SK-N-SH (cell line): ENCODE measurements at regions not wholly inside any gene's neighbourhood (a gene's known extent, or its start where the extent isn't known, plus 50 kb on each side); places are given as distances from the start of the nearest gene placed in this dataset.

ENCODE experiments used
- CTCF ChIA-PET: fragments of 300-600, 350-600 bp; formaldehyde crosslinking; extraction: SDS; loops from one replicate; lab custom pipeline; 2021; lab: Yijun Ruan, JAX
- POLR2A ChIA-PET: fragments of 350-600 bp; sonication (Branson Sonifier 250); formaldehyde crosslinking; extraction: SDS; loops from one replicate; lab custom pipeline; 2020; ENCODE audit warnings: antibody characterized with exemption, inconsistent platforms; lab: Yijun Ruan, JAX
- DNase-seq: peaks from one replicate; pipeline ENCODE4 v3.0.0; 2012
- H2AFZ ChIP-seq: fragments of 200-600 bp; sonication (generic); 2 replicates; pipeline ENCODE4 v1.8.1; 2016; ENCODE audit warnings: antibody characterized with exemption, mild to moderate bottlenecking, low read depth
- H3F3A ChIP-seq: fragments of 200-600 bp; sonication (generic); replicated peaks from 2 replicates; pipeline ENCODE3; 2016; ENCODE audit warnings: antibody characterized with exemption, mild to moderate bottlenecking; ENCODE audit not compliant: insufficient read depth
- H3K27ac ChIP-seq, 2 experiments: fragments of 200-500 bp in 1 of 2; fragments of 200-600 bp in 1 of 2; sonication (Bioruptor generic) in 1 of 2; sonication (generic), shearing (Covaris generic) in 1 of 2; 2 replicates each; pipeline versions ENCODE4 v1.5.1 to v1.6.1; 2014 to 2016; ENCODE audit warnings: low read depth in 2 of 2, inconsistent platforms in 1 of 2, low read length in 1 of 2, mild to moderate bottlenecking in 1 of 2, mixed read lengths in 1 of 2
- H3K27me3 ChIP-seq: fragments of 200-600 bp; sonication (generic), shearing (Covaris generic); 2 replicates; pipeline ENCODE4 v1.6.1; 2016; ENCODE audit warnings: mixed run types; ENCODE audit not compliant: insufficient read depth
- H3K36me3 ChIP-seq, 2 experiments: fragments of 200-500 bp in 1 of 2; fragments of 200-600 bp in 1 of 2; sonication (Bioruptor generic) in 1 of 2; sonication (generic) in 1 of 2; replicated peaks in 1 of 2; 2 replicates each; pipeline versions ENCODE3 to v1.5.1; 2014 to 2016; ENCODE audit warnings: low read length in 1 of 2, mild to moderate bottlenecking in 1 of 2; ENCODE audit not compliant: insufficient read depth in 2 of 2, control insufficient read depth in 1 of 2
- H3K4me1 ChIP-seq, 2 experiments: fragments of 200-500 bp in 1 of 2; fragments of 200-600 bp in 1 of 2; sonication (Bioruptor generic) in 1 of 2; sonication (generic), shearing (Covaris generic) in 1 of 2; 2 replicates each; pipeline versions ENCODE4 v1.5.1 to v1.6.1; 2014 to 2016; ENCODE audit warnings: low read depth in 1 of 2, low read length in 1 of 2, mixed run types in 1 of 2; ENCODE audit not compliant: insufficient read depth in 2 of 2, control insufficient read depth in 1 of 2
- H3K4me2 ChIP-seq: fragments of 200-600 bp; sonication (generic), shearing (Covaris generic); 2 replicates; pipeline ENCODE4 v1.6.1; 2017; ENCODE audit warnings: mixed run types
- H3K4me3 ChIP-seq, 2 experiments: fragments of 200-500 bp in 1 of 2; fragments of 200-600 bp in 1 of 2; sonication (Bioruptor generic) in 1 of 2; sonication (generic), shearing (Covaris generic) in 1 of 2; 2 replicates each; pipeline versions ENCODE4 v1.5.1 to v1.8.1; 2014 to 2016; ENCODE audit warnings: low read depth in 2 of 2, inconsistent platforms in 1 of 2, low read length in 1 of 2, mild to moderate bottlenecking in 1 of 2, mixed read lengths in 1 of 2, moderate library complexity in 1 of 2
- H3K79me2 ChIP-seq: fragments of 200-600 bp; sonication (generic); 2 replicates; pipeline ENCODE4 v1.8.1; 2017; ENCODE audit warnings: mild to moderate bottlenecking; ENCODE audit not compliant: insufficient read depth
- H3K9ac ChIP-seq: fragments of 200-600 bp; sonication (generic); 2 replicates; pipeline ENCODE4 v1.6.1; 2017; ENCODE audit warnings: mixed run types
- H3K9me2 ChIP-seq: fragments of 200-600 bp; sonication (generic); 2 replicates; pipeline ENCODE4 v1.6.1; 2017; ENCODE audit warnings: mixed run types
- H3K9me3 ChIP-seq: fragments of 200-600 bp; sonication (generic); 2 replicates; pipeline ENCODE4 v1.6.1; 2017; ENCODE audit warnings: mixed run types, mild to moderate bottlenecking, moderate library complexity
- H4K20me1 ChIP-seq: fragments of 200-600 bp; sonication (generic); 2 replicates; pipeline ENCODE4 v1.6.1; 2017; ENCODE audit warnings: mild to moderate bottlenecking, mixed run types; ENCODE audit not compliant: insufficient read depth
- ELF1 ChIP-seq: IDR thresholded peaks from 2 replicates; pipeline ENCODE4 v1.4.0; 2012
- FOSL2 ChIP-seq: IDR thresholded peaks from 2 replicates; pipeline ENCODE4 v1.4.0; 2012; ENCODE audit warnings: low read depth, mild to moderate bottlenecking, moderate library complexity, borderline replicate concordance
- JUND ChIP-seq: IDR thresholded peaks from 2 replicates; pipeline ENCODE4 v1.4.0; 2012
- MEF2A ChIP-seq: IDR thresholded peaks from 2 replicates; pipeline ENCODE4 v1.4.0; 2012; ENCODE audit warnings: low read depth, borderline replicate concordance
- MXI1 ChIP-seq: IDR thresholded peaks from 2 replicates; pipeline ENCODE4 v1.6.1; 2012; ENCODE audit warnings: mild to moderate bottlenecking, low read depth, low read length, improper control_type of control experiment
- NRF1 ChIP-seq: IDR thresholded peaks from 2 replicates; pipeline ENCODE4 v1.6.1; 2012; ENCODE audit warnings: low read depth, mild to moderate bottlenecking, low read length
- POLR2AphosphoS5 ChIP-seq: IDR thresholded peaks from 2 replicates; pipeline ENCODE4 v1.6.1; 2012; ENCODE audit warnings: low read depth, low read length
- RAD21 ChIP-seq: IDR thresholded peaks from 2 replicates; pipeline ENCODE4 v1.6.1; 2012; ENCODE audit warnings: mild to moderate bottlenecking, low read length
- TCF12 ChIP-seq: IDR thresholded peaks from 2 replicates; pipeline ENCODE4 v1.4.0; 2012
- YY1 ChIP-seq: IDR thresholded peaks from 2 replicates; pipeline ENCODE4 v1.4.0; 2012; ENCODE audit warnings: low read depth, mild to moderate bottlenecking
- WGBS: methylation state at CpG from one replicate; pipeline ENCODE4 v1.1.6; 2017; ENCODE audit warnings: low lambda C conversion rate; 5-methylcytosine and 5-hydroxymethylcytosine counted together
- TF ChIP-seq, protein P1 (sequence below): IDR thresholded peaks from 2 replicates; pipeline ENCODE4 v1.4.0; 2012; ENCODE audit warnings: low read depth, borderline replicate concordance
- TF ChIP-seq, protein P2 (sequence below): fragments of 200-600 bp; sonication (generic); IDR thresholded peaks from 2 replicates; pipeline ENCODE4 v1.6.1; 2017; ENCODE audit warnings: antibody characterized with exemption, mild to moderate bottlenecking, moderate library complexity

DNA sequence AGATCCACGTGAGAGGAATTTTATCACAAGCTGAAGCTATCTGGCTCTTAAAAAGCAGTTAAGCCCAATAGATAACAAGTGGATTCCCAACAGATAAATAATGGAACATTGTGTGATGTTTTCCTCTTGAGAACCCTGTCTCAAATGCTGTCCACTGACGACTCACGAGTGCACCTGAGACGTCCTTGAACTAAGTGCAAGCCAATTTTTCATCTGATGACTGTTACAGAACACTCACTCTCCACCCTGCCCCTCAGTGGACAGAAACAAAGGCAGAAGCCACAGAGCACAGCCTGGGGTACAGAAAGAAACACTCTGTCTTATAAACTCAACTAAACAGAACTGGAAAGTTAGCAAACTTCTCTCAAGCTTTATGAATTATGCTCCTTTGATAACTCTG is 199.5 kb downstream of the KCNN2 start:
- H4K20me1 ChIP-seq, result no peaks in the 10 kb centered on the region
- DNase-seq, result no peak
- no peaks in the 10 kb centered on the region for H3K9me2 ChIP-seq
- CTCF ChIA-PET, result no interaction called here
- no peaks in the 10 kb centered on the region for H3K79me2 ChIP-seq
- H3K4me3 ChIP-seq, result no peak overlapping the region
- H3F3A ChIP-seq, result no peaks in the 10 kb centered on the region
- TF ChIP-seq TCF12 (no peak), NRF1 (no peak), RAD21 (no peak), YY1 (no peak), MEF2A (no peak), MXI1 (no peak), FOSL2 (no peak), JUND (no peak), ELF1 (no peak), POLR2AphosphoS5 (no peak)
- TF ChIP-seq, protein P1, sequence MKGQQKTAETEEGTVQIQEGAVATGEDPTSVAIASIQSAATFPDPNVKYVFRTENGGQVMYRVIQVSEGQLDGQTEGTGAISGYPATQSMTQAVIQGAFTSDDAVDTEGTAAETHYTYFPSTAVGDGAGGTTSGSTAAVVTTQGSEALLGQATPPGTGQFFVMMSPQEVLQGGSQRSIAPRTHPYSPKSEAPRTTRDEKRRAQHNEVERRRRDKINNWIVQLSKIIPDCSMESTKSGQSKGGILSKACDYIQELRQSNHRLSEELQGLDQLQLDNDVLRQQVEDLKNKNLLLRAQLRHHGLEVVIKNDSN, result no peak
- TF ChIP-seq, protein P2, sequence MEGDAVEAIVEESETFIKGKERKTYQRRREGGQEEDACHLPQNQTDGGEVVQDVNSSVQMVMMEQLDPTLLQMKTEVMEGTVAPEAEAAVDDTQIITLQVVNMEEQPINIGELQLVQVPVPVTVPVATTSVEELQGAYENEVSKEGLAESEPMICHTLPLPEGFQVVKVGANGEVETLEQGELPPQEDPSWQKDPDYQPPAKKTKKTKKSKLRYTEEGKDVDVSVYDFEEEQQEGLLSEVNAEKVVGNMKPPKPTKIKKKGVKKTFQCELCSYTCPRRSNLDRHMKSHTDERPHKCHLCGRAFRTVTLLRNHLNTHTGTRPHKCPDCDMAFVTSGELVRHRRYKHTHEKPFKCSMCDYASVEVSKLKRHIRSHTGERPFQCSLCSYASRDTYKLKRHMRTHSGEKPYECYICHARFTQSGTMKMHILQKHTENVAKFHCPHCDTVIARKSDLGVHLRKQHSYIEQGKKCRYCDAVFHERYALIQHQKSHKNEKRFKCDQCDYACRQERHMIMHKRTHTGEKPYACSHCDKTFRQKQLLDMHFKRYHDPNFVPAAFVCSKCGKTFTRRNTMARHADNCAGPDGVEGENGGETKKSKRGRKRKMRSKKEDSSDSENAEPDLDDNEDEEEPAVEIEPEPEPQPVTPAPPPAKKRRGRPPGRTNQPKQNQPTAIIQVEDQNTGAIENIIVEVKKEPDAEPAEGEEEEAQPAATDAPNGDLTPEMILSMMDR, result no peak
- H2AFZ ChIP-seq, result no peak overlapping the region
- peaks cover 3% of the 10 kb centered on the region; the same call in 1 of the 2 replicates for H3K9me3 ChIP-seq
- no peaks in the 10 kb centered on the region for H3K4me1 ChIP-seq
- H3K36me3 ChIP-seq, result no peaks in the 10 kb centered on the region
- H3K27ac ChIP-seq, result no peak overlapping the region
- 0% methylated on average over 4 of the region's 4 CpGs for WGBS
- POLR2A ChIA-PET, result no interaction called here
- no peak overlapping the region for H3K4me2 ChIP-seq
- H3K9ac ChIP-seq, result no peak overlapping the region
- no peaks in the 10 kb centered on the region for H3K27me3 ChIP-seq
